DLD1 (cell line): ENCODE measurements at regions not wholly inside any gene's neighbourhood (a gene's known extent, or its start where the extent isn't known, plus 50 kb on each side); places are given as distances from the start of the nearest gene placed in this dataset.
"Not testable (repeated sequence)": the region's sequence is repeated elsewhere in the genome, so short reads cannot be mapped to it uniquely, and the experiment has no call there.

Experiments used
- in situ Hi-C: cut with HindIII; loops from 2 replicates; pipeline ENCODE4 v1.10.0; 2017; ENCODE audit warnings: low sequenced_read_pairs

DNA sequence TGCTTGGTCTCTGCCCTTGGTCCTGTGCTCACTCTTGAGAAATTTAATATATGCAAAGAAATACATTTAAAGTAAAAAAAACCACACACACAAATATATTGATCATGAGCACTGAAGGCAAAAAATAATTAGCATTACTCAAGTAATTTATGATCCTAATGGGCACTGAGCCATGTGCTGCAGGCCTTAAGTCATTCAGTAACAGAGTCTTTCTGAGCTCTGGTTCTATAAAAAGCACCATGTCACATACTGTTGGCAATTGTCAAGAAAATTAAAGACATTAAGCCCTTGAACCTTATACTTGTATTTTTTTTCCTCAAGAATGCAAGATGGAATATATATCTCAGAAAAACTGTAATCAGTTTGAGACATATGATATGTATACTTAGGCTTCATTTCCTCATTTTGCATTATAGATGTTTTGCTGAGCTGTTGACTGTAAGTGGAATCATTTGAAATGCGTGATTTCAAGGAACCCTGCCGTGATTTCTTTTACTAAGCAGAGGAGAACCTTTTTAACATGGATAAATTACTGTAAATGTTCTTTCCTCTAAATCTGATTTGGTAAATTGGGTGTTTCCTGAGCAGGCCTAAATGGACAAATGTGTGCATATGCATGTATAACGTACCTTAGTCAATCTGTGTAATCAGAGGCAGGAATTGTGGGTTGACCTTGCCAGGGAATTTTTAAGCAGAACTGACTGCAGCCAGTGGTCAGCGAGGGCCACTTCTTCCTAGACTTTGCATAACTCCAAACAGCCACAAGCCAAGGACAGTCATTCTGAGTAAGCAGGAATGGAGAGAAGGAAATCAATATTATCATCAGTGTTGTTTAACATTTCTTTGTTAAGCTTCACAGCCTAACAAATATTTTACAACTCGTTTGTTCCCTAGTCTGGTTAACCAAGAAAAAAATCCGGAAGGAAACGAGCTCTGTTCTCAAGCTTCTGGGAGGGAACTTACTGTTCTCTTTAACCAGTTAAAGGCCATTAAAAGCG lies 191.5 kb upstream of the ATP5MC3 start:
- in situ Hi-C loops: loop anchor here (10.0 kb wide), 1 partner anchor 722 kb away; the partner anchor contains the start of genes HOXD12 and HOXD13

DNA sequence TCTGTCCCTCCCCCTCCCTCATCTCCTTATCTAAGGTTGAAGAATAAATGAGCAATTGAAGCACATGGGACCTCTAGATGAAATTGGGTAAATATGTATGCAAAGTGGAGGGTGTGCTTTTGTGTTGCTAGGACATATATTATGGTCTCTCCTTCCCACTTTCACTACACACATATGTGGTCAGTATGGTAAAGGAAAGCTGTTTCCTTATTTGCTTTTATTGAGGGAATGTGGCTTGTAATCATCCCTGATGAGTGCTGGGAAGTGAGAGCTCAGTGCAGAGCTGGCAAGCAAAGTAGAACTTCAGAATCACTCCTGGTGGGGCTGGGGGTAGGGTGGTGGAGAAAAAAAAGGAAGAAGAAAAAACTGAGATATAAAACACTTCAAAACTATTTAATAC lies 189.9 kb upstream of the ATP5MC3 start:
- in situ Hi-C loops: loop anchor here (10.0 kb wide), 1 partner anchor 723 kb away; the partner anchor contains the start of genes HOXD12 and HOXD13

GRCh38 chr2:175366815-175367214 lies 185.3 kb upstream of the ATP5MC3 start:
- in situ Hi-C loops: no loop called here

DNA sequence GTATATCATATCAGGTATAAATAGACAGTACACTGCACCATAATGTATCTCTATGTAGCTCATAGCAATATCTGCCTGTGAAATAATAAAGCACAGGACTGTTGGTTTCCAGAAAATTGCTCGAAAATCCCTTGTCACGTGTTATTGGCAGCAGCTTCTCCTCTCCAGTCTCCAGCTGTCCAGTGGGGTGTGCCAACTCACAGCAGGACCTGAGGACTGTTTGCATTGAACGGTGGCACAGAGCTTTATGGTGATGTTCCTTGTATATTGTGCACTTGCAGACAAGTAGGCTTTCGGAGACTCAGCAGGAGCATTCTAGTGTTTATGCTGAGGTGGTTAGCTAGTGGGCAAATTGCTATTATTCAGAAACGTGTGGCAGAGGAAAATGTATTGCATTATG lies 182.2 kb upstream of the ATP5MC3 start:
- in situ Hi-C loops: no loop called here

- in situ Hi-C loops: no loop called here
Observed at GRCh38 chr2:175362331-175362730, 180.8 kb upstream of the ATP5MC3 start.

GRCh38 chr2:175359710-175360109 lies 178.2 kb upstream of the ATP5MC3 start:
- in situ Hi-C loops: no loop called here

GRCh38 chr2:175356901-175357300 lies 175.4 kb upstream of the ATP5MC3 start:
- in situ Hi-C loops: no loop called here

DNA sequence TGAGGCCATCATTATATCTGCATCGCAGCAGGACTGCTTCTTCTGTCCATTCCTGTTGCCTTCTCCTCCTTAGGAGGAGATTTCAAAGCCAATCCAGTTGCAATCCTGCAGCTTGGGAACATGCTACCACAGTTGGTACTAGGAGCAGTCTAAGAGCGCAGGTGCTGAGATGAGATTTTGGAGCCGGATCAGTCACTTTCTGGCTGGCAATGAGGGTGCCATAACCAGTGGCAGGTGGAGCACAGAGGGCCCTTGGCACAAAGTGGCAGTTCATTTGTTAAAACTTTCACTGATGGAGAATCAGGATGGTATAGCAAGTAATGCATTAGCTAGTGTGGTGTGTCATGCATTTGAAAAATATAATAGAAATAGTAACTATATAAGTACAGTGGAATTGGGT lies 173.7 kb upstream of the ATP5MC3 start:
- in situ Hi-C loops: no loop called here

GRCh38 chr2:175353275-175353674 lies 171.8 kb upstream of the ATP5MC3 start:
- in situ Hi-C loops: no loop called here

- in situ Hi-C loops: no loop called here
Observed at GRCh38 chr2:175351512-175351911, 170.0 kb upstream of the ATP5MC3 start.

- in situ Hi-C loops: no loop called here
Observed at GRCh38 chr2:175350105-175350504, 168.6 kb upstream of the ATP5MC3 start.

DNA sequence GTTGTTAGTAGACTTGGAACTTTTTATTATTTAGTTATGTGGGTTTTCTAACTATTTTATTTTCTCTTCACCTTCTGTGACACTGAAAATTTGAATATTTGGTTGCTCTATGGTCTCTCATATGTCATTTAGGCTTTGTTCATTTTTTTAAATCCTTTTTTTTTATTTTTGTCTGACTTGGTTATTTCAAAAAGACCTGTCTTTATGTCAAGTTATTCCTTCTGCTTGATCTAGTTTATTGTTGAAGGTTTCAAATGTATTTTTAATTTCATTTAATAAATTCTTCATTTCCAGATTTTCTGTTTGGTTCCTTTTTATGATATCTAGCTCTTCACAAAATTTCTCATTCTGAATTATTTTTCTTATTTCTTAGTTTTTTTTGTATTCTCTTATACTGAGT lies 160.6 kb upstream of the ATP5MC3 start:
- in situ Hi-C loops: no loop called here

DNA sequence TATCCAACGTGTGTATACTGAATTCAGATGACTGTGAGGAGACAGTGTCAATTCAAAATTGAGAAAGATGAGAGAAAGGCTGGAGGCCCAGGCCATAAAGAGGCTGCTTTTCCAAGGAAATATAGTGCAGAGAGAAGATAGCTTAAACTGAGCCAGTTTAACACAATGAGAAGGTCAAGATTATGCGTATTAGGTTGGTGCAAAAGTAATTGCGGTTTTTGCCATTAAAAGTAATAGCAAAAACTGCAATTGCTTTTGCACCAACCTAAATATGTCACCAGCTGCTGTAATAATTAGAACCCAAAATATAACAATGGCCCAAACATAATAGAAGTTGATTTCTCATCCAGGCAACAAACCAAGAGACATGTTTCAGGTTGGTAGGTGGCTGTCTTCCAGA lies 148.7 kb upstream of the ATP5MC3 start:
- in situ Hi-C loops: no loop called here

DNA sequence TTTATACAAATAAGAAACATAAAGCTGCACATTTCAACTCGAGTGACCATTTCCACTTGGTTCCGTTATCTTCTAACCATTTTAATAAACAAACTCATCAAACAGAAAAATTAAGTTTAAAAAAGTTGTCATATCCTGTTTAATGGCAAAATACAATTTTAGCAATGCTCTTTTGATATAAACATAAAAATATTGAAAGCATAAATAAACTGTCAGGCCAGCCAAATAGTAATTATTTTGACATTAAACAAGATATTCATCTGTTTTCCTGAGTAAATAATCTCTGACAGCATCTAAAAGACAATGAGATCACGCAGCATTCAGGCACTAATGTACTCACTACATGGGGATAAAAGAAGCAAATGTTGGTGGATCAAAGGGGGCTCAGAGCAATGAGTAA lies 145.3 kb upstream of the ATP5MC3 start:
- in situ Hi-C loops: no loop called here

DNA sequence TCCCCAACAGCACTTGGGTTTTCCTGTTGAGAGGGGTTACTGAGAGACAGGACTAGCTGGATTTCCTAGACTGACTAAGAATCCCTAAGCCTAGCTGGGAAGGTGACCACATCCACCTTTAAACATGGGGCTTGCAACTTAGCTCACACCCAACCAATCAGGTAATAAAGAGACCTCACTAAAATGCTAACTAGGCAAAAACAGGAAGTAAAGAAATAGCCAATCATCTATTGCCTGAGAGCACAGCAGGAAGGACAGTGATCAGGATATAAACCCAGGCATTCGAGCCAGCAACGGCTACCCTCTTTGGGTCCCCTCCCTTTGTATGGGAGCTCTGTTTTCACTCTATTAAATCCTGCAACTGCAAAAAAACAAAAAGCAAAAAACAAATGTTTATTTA lies 144.7 kb upstream of the ATP5MC3 start:
- in situ Hi-C loops: not testable (repeated sequence)

- in situ Hi-C loops: no loop called here
Observed at GRCh38 chr2:175323162-175323561, 141.7 kb upstream of the ATP5MC3 start.

GRCh38 chr2:175318542-175318941 lies 137.0 kb upstream of the ATP5MC3 start:
- in situ Hi-C loops: no loop called here

DNA sequence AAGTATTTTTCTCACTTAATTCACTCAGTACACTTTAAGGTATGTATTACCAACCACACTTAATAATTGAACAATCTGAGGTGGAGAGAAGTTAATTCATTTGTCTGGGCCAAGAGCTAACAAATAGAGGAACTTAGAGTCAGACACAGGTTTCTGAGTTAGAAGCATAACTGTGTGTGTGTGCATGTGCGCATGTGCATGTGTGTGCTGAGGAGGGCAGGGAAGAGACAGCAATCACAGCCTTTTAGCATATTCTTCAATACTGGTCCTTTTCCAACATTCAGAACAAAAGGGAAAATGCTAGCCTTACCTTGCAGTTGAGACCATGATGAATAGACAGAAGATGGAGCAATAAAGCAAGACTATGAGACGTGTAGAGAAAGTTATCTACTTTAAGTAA lies 136.2 kb upstream of the ATP5MC3 start:
- in situ Hi-C loops: no loop called here

DNA sequence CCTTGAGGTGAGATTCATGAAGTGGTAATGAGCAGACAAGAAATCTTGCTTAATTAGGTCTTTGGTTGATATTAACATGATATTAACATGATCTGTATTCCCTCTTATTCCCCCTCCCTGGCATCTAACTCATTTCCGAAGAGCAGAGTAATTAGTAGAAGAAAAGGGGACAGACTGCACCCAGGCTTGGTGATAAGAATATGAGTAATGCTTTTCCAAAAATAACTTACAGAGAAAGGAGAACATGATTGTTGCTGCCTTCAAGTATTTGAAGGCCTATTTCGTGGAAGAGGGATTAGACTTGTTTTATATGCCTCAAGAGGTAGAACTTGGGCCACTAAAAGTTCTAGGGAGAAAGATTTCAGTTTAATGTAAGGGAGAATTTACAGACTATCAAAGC lies 130.6 kb upstream of the ATP5MC3 start:
- in situ Hi-C loops: no loop called here

GRCh38 chr2:175310813-175311504 lies 129.4 kb upstream of the ATP5MC3 start:
- in situ Hi-C loops: no loop called here

- in situ Hi-C loops: no loop called here
Observed at GRCh38 chr2:175309799-175310198, 128.3 kb upstream of the ATP5MC3 start.

GRCh38 chr2:175308005-175308404 lies 126.5 kb upstream of the ATP5MC3 start:
- in situ Hi-C loops: no loop called here
